ENCODE measurements at regions not wholly inside any gene's neighbourhood (a gene's known extent, or its start where the extent isn't known, plus 50 kb on each side); places are given as distances from the start of the nearest gene placed in this dataset.
"Not testable (repeated sequence)": the region's sequence is repeated elsewhere in the genome, so short reads cannot be mapped to it uniquely, and the experiment has no call there.

GRCh38 chr3:13766128-13766527, 113.7 kb downstream of the WNT7A start:
- H3K36me3 ChIP-seq (replicated peaks; ENCODE audit: control insufficient read depth, insufficient read depth, low read length), result no peaks in the 10 kb centered on the region
- no peak for DNase-seq
- no peaks in the 10 kb centered on the region for H3K27me3 ChIP-seq (ENCODE audit: control insufficient read depth, insufficient read depth, low read length)
- no peak overlapping the region for H3K4me3 ChIP-seq (ENCODE audit: insufficient read depth, low read depth, low read length)

- Histone ChIP-seq H3K36me3 (replicated peaks; ENCODE audit: control insufficient read depth, insufficient read depth, low read length) (no peaks in the 10 kb centered on the region), H3K27me3 (ENCODE audit: control insufficient read depth, insufficient read depth, low read length) (no peaks in the 10 kb centered on the region), H3K4me3 (ENCODE audit: insufficient read depth, low read depth, low read length) (no peak overlapping the region)
- DNase-seq, result peak; percentile 15
These were observed 115.7 kb downstream of the WNT7A start for GRCh38 chr3:13764161-13764560.

GRCh38 chr3:13762906-13763305, 117.0 kb downstream of the WNT7A start:
- H3K27me3 ChIP-seq (ENCODE audit: control insufficient read depth, insufficient read depth, low read length), result no peaks in the 10 kb centered on the region
- H3K36me3 ChIP-seq (replicated peaks; ENCODE audit: control insufficient read depth, insufficient read depth, low read length), result no peaks in the 10 kb centered on the region
- DNase-seq, result peak; percentile 58
- H3K4me3 ChIP-seq (ENCODE audit: insufficient read depth, low read depth, low read length), result no peak overlapping the region

- H3K27me3 ChIP-seq (ENCODE audit: control insufficient read depth, insufficient read depth, low read length), result no peaks in the 10 kb centered on the region
- peak; percentile 9 for DNase-seq
- H3K36me3 ChIP-seq (replicated peaks; ENCODE audit: control insufficient read depth, insufficient read depth, low read length), result no peaks in the 10 kb centered on the region
- no peak overlapping the region for H3K4me3 ChIP-seq (ENCODE audit: insufficient read depth, low read depth, low read length)
These were observed 129.1 kb downstream of the WNT7A start for GRCh38 chr3:13750731-13751130.

GRCh38 chr3:13750215-13750614, 129.7 kb downstream of the WNT7A start:
- H3K27me3 ChIP-seq (ENCODE audit: control insufficient read depth, insufficient read depth, low read length), result no peaks in the 10 kb centered on the region
- no peak for DNase-seq
- H3K4me3 ChIP-seq (ENCODE audit: insufficient read depth, low read depth, low read length), result no peak overlapping the region
- H3K36me3 ChIP-seq (replicated peaks; ENCODE audit: control insufficient read depth, insufficient read depth, low read length), result no peaks in the 10 kb centered on the region

- DNase-seq, result no peak
- no peak overlapping the region for H3K4me3 ChIP-seq (ENCODE audit: insufficient read depth, low read depth, low read length)
- no peaks in the 10 kb centered on the region for H3K36me3 ChIP-seq (replicated peaks; ENCODE audit: control insufficient read depth, insufficient read depth, low read length)
- H3K27me3 ChIP-seq (ENCODE audit: control insufficient read depth, insufficient read depth, low read length), result no peaks in the 10 kb centered on the region
These were observed 130.7 kb downstream of the WNT7A start for GRCh38 chr3:13749063-13749764.

GRCh38 chr3:13748276-13748879, 131.5 kb downstream of the WNT7A start:
- no peaks in the 10 kb centered on the region for H3K27me3 ChIP-seq (ENCODE audit: control insufficient read depth, insufficient read depth, low read length)
- DNase-seq, result no peak
- no peaks in the 10 kb centered on the region for H3K36me3 ChIP-seq (replicated peaks; ENCODE audit: control insufficient read depth, insufficient read depth, low read length)
- H3K4me3 ChIP-seq (ENCODE audit: insufficient read depth, low read depth, low read length), result no peak overlapping the region

- no peak for DNase-seq
- Histone ChIP-seq H3K4me3 (ENCODE audit: insufficient read depth, low read depth, low read length) (no peak overlapping the region), H3K36me3 (replicated peaks; ENCODE audit: control insufficient read depth, insufficient read depth, low read length) (no peaks in the 10 kb centered on the region), H3K27me3 (ENCODE audit: control insufficient read depth, insufficient read depth, low read length) (no peaks in the 10 kb centered on the region)
These were observed 132.2 kb downstream of the WNT7A start for GRCh38 chr3:13747627-13748026.

GRCh38 chr3:13746385-13746784, 133.5 kb downstream of the WNT7A start:
- Histone ChIP-seq H3K36me3 (replicated peaks; ENCODE audit: control insufficient read depth, insufficient read depth, low read length) (no peaks in the 10 kb centered on the region), H3K4me3 (ENCODE audit: insufficient read depth, low read depth, low read length) (no peak overlapping the region), H3K27me3 (ENCODE audit: control insufficient read depth, insufficient read depth, low read length) (no peaks in the 10 kb centered on the region)
- no peak for DNase-seq

- H3K27me3 ChIP-seq (ENCODE audit: control insufficient read depth, insufficient read depth, low read length), result no peaks in the 10 kb centered on the region
These were observed 134.2 kb downstream of the WNT7A start for GRCh38 chr3:13745636-13746035.

GRCh38 chr3:13740795-13741194, 139.1 kb downstream of the WNT7A start:
- DNase-seq, result no peak
- H3K36me3 ChIP-seq (replicated peaks; ENCODE audit: control insufficient read depth, insufficient read depth, low read length), result no peaks in the 10 kb centered on the region
- H3K27me3 ChIP-seq (ENCODE audit: control insufficient read depth, insufficient read depth, low read length), result no peaks in the 10 kb centered on the region
- H3K4me3 ChIP-seq (ENCODE audit: insufficient read depth, low read depth, low read length), result no peak overlapping the region

More at GRCh38 chr3:13745636-13746035, 134.2 kb downstream of the WNT7A start:
- no peak for DNase-seq
- H3K36me3 ChIP-seq (replicated peaks; ENCODE audit: control insufficient read depth, insufficient read depth, low read length), result no peaks in the 10 kb centered on the region
- no peak overlapping the region for H3K4me3 ChIP-seq (ENCODE audit: insufficient read depth, low read depth, low read length)

- not testable (repeated sequence) for DNase-seq
These were observed 146.1 kb downstream of the WNT7A start for GRCh38 chr3:13733726-13734125.

GRCh38 chr3:13728487-13728886, 151.4 kb downstream of the WNT7A start:
- H3K36me3 ChIP-seq (replicated peaks; ENCODE audit: control insufficient read depth, insufficient read depth, low read length), result no peaks in the 10 kb centered on the region
- DNase-seq, result peak; percentile 25
- H3K4me3 ChIP-seq (ENCODE audit: insufficient read depth, low read depth, low read length), result no peak overlapping the region
- H3K27me3 ChIP-seq (ENCODE audit: control insufficient read depth, insufficient read depth, low read length), result no peaks in the 10 kb centered on the region

More at GRCh38 chr3:13733726-13734125, 146.1 kb downstream of the WNT7A start:
- not testable (repeated sequence) for H3K27me3 ChIP-seq (ENCODE audit: control insufficient read depth, insufficient read depth, low read length); H3K4me3 ChIP-seq (ENCODE audit: insufficient read depth, low read depth, low read length); H3K36me3 ChIP-seq (replicated peaks; ENCODE audit: control insufficient read depth, insufficient read depth, low read length)

GRCh38 chr3:13727890-13728289, 152.0 kb downstream of the WNT7A start:
- no peak for DNase-seq
- H3K4me3 ChIP-seq (ENCODE audit: insufficient read depth, low read depth, low read length), result no peak overlapping the region
- no peaks in the 10 kb centered on the region for H3K36me3 ChIP-seq (replicated peaks; ENCODE audit: control insufficient read depth, insufficient read depth, low read length)

GRCh38 chr3:13723676-13724207, 156.1 kb downstream of the WNT7A start:
- H3K27me3 ChIP-seq (ENCODE audit: control insufficient read depth, insufficient read depth, low read length), result no peaks in the 10 kb centered on the region
- DNase-seq, result no peak
- H3K36me3 ChIP-seq (replicated peaks; ENCODE audit: control insufficient read depth, insufficient read depth, low read length), result no peaks in the 10 kb centered on the region
- no peak overlapping the region for H3K4me3 ChIP-seq (ENCODE audit: insufficient read depth, low read depth, low read length)

More at GRCh38 chr3:13727890-13728289, 152.0 kb downstream of the WNT7A start:
- no peaks in the 10 kb centered on the region for H3K27me3 ChIP-seq (ENCODE audit: control insufficient read depth, insufficient read depth, low read length)

Data from H7 (cell line).